Astrocyte of the hippocampus (primary cell): ENCODE measurements at regions not wholly inside any gene's neighbourhood (a gene's known extent, or its start where the extent isn't known, plus 50 kb on each side); places are given as distances from the start of the nearest gene placed in this dataset.

ENCODE experiments used
- DNase-seq: peaks from one replicate; pipeline ENCODE4 v3.0.0; 2011; ENCODE audit warnings: low read depth, low spot score

DNA sequence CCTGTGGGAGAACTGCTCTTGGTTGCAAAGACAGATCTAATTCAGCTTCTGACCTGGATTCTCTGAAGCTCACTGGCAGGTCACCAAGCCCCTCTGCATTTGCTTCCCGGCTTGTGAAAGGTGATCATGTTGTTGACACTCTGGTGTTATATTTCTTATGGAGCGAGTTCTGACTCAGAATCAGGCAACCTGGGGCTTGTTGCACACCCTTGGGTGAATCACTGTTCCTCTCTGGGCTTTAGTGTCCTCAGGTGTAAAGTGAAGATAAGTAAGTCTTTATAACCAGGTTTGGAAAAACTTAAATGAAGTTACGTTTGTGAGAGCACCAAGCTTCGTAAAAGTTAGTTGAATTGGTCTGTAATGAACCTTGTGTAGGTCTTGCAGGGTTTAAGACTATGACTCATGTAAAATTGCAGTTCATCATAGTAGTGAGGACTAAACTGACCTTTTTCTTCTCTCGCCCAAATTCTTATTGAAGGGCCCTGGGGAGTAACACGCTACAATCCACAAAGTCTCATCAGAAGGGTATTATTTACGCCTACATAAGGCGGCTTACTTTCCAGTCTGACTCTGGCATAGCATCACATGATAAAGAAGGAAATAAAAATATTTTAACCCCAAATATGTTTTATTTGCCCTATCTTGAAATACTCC is 218.6 kb downstream of the TMEM38B start:
- no peak for DNase-seq

DNA sequence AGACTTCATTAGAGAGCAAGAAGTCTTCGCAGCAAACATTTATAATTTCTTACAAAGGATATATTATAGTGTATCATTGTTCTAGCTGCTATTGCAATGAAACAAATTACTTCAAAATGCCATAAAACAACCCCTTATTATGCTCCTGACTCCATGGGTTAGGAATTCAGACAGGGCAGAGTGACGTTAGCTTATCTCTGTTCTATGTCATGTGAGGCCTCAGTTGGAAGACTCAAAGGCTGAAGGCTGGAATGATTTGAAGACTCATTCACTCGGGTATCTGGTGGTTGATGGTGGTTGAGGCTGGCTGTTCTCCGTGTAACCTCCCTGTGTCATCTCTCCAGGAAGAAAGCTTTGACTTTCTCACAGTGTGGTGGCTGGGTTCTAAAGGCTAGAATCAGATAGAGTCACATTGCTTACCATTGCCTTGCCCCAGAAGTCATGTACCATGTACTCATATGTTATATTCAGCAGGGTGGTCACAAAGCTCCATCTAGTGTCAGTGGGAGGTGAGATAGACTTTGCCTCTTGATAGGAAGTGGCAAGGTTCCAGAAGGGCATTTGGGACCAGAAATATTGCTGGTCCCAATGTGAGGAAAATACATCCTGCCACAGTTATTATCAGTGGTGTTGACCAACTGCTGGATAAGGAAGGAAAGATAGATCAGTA is 226.9 kb downstream of the TMEM38B start:
- peak; percentile 34 for DNase-seq

DNA sequence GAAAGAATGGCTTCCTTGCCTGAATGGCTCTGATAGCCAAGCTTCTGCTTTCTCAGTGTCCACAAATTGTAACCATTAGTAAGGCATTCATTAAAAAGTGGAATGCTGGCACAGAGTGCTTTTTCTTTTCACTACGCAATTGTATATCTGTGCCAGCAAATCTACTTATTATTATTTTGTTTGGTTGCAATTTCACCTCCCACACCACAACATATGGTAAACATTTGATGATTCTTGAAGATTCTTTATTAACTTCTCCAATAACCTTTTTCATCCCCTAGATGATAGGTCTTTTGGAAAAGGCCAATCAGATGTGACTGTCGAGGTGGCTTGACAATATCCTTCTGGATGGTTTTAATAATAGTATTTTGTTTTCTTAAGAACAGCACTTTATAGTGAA is 234.1 kb downstream of the TMEM38B start:
- DNase-seq, result no peak

DNA sequence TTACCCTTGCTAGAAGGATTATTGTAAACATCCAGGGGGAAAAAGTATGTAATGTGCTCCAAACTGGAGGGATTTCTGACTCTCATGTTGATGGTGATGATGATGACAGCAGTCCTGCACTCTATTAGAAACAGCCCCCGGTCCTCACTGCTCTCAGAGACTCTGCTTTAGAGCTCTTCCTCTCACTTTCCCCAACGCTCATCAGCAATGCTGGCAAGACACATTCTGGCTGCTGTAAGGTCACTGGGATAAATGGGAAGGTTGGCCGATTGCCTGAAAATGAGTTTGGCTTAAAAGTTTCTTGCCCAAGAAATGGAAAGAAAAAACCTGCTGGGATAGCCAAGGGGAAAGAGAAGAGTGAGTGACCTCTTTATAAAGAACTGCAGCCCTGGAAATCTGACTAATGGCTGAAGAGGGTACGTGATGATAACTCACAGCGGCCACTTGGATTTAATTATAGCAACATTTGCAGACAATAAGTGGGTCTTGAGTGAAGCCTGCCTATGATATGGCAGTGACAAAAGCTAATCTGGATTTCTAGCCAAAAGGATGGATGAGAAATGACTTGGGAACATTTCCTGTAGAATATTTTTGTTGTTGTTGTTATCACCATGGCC is 235.8 kb downstream of the TMEM38B start:
- peak; percentile 7 for DNase-seq

DNA sequence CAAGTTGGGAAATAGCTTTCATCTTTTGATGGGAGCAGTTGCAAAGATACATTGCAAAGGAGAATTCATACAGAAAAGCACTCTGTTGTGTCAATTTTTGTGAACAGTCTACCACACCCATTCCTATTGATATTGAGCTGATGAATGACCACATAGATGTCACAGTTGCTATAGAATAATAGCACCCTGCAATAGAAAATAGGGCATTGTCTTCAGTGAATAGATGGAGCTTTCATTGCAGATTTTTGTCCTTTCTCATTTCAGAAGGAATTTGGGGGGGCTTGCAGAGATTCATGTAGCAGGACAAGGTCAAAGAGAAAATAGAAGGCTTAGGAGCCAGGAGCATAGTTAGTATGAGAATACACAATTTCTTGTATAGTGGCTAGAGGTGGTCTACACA is 237.9 kb downstream of the TMEM38B start:
- DNase-seq, result no peak

DNA sequence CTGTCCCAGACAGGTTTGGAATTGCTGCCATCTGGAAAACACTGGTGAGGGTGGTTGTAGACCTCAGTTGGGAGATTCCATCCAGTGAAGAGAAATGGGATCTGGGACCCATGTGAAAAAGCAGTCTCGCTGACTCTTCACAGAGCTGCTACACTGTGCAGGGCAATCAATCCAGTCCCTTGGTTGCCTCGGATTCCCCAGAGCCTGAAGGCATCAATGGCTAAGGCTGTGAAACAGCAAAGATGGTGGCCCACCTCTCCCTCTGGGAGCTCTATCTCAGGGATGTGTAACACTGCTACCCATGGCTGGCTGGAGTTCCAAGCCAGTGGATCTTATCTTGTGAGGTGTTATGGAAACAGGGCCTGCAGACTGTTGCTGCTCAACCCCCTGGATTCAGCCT is 256.1 kb downstream of the TMEM38B start:
- no peak for DNase-seq

DNA sequence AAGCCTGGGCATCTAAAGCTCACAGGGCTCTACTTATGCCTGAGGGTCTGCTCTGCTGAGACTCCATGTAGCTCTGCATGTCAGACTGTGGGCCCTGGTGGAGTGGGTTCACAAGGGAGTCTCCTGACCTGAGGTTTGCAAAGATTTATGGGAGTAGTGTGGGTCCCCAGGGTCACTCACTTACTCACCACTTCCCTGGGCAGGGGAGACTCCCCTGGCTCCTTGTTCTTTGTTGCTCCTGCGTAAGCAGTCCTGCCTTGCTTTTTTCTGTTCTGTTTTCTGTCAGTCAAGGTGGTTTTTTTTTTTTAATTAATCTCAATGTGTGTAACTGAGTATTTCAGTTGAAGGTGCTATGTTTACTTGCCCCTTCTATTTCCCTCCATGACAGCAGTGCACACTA is 256.6 kb downstream of the TMEM38B start:
- DNase-seq, result no peak

DNA sequence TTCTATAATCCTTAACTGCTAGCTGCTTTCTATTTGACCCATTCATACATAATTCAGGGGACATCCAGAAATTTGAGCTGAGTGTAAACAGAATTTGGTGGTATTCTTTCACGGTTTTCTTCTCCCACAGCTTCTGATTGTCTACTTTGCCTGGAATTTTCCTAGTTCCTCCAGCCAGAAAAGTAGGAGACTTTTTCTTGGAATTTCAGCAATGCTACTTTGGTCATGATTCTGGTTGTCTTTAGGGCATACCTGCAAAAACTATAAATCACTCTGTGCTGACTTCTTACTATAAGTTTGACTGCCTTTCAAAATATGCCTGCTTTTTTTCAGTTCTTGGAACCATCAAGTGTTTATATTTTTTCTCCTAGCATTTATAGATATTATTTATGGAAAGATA is 260.2 kb downstream of the TMEM38B start:
- no peak for DNase-seq

DNA sequence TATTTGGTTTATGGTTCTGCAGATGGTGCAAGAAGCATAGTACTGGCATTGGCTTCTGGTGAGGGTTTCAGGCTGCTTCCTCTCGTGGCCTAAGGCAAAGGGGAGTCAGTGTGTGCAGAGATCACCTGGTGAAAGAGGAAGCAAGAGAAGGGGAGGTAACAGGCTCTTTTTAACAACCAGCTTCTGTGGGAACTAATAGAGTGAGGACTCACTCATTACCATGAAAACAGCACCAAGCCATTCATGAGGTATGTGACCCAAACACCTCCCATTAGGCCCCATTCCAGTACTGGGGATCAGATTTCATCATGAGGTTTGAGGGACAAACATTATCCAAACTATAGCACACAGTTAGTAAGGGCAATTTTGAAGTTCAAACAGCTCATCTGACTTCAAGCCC is 263.5 kb downstream of the TMEM38B start:
- peak; percentile 64 for DNase-seq

DNA sequence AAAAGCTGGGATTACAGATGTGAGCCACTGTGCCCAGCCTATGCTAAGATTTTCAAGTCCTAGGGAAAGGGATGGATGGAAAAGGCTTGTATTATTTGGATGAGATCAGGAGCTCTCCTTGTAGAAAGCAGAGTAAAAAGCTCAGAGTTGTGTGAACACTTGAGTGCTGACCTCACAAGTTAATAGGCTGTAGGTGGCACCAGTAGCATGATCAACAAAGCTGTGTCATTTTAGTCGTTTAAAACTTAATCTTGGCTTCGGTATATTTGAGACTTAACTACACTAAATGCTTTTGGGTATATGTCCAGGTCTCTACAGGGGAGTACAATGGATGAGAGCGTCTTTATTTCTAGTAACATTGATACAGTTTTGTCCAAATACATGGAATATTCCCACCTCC is 264.2 kb downstream of the TMEM38B start:
- no peak for DNase-seq

DNA sequence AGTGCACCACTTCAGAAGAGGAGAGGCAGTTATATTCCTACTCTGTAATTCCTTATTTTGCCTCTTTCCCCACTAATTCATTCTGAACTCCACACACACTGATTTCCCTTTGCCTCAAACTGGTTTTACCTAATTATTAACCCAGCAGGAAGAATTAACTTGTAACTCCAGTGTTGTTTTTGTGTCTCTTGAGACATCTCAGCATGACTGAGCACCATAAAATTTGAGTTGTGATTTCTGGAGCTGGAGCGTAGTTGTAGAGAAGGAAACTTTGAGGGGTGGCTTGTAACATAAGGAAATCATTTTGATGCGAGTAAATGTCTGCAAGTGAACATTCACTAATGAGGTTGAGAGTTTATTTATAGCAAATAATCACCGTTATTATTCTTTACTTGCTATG is 265.2 kb downstream of the TMEM38B start:
- DNase-seq, result no peak

DNA sequence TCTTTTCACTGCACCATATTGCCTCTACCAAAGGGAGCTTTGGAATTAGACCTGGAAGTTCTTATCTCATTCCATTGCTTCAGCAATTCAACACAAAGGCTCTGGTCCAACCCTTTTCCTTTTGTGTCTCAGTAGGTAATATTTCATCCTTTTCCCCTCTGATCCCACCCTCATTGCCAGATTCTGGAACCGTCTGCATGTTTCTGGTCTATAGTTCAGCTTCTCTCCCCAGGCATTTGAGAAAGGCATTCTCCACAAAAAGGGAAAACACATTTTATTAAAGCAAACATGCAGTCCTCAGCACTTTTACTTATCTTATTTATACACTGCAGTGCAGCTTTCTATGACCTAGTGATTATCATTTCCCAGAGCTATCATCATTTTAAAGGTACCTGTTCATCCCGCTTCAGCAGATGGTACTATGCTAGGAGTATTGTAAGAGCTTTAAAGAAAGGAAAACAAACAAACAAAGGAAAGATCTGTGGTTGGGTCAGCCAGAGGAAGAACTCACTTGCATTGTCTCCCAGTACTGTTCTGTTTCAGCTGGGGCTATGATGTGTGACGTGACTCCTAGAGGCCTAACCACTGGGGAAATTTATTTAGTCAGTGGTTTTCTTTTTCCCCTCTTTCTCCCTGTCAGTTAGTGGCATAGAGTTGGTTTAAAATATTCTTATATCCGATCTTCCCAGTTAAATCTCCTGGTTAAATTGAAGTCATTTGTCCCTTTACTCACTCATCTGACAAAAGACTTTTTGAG is 269.2 kb downstream of the TMEM38B start:
- no peak for DNase-seq

DNA sequence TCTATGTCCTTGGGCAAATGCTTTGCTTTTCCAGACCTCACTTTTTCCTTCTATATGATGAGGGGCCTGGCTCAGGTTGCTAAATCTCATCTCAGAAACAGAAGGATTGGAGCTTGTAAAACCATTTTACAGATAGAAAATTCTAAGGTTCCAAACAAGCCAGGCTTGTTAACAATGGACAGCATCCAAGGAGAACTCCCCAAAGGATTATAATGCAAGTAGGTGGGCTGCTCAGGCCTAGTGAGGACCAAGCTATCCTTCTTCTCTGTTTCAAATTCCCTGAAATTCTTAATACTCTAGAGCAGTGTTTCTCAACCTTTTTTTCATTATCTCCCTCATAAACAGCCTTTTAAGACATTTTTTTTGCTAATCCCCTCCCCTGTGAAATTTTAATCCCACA is 269.8 kb downstream of the TMEM38B start:
- DNase-seq, result no peak

DNA sequence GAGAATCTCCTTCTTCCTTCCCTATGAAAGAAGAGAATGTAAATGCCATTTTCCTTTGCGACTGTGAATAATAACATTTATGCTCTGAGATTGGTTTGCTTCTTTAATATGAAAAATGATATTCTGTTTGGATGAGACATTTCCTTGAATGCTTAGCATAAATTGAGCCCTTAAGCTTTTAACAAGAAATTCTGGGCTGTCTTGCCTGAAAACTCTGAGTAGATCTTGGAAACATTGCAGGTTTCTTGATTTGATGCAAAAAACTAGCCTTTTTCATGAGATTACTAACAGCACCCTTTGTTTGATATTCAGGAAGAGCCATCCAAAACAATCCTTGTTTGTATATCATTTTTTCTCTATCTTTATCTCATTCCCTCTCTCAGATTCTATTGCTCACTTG is 272.5 kb downstream of the TMEM38B start:
- DNase-seq, result no peak

DNA sequence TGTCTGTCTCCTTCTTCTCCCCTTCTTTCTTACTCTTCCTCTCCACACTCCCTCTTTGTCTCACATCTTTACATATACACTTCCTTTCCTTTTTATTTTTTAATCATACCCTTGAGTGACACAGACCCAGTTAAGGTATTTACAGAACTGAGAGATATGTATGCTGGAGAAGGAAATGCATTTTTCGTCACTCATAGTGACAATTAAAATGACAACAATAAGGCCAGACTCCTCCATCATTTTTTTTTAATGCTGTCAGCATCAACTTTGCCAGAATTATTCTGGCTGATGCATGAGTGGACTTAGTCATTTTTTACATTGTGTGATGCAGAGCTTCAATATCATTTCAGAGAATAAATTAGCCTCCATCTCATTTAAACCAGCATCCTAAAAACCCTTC is 272.9 kb downstream of the TMEM38B start:
- no peak for DNase-seq

DNA sequence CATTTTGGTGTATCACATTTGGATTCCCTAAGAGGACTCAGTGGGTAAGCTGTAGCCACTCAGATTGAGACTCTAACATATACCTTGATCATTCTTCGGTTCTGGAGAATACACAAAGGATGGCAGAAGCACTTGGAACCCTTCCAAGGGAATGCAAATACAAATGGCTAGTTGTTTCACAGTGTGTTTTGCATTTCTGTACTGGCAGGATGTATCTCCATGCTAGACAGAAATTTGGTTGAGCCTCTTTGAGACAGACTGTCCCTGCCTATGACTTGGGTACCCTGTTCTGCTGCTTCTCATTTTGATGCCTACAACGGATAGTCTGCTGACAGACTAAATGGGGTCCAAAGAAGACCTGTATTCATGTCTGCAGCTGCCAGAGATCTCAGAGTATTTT is 273.5 kb downstream of the TMEM38B start:
- DNase-seq, result no peak

DNA sequence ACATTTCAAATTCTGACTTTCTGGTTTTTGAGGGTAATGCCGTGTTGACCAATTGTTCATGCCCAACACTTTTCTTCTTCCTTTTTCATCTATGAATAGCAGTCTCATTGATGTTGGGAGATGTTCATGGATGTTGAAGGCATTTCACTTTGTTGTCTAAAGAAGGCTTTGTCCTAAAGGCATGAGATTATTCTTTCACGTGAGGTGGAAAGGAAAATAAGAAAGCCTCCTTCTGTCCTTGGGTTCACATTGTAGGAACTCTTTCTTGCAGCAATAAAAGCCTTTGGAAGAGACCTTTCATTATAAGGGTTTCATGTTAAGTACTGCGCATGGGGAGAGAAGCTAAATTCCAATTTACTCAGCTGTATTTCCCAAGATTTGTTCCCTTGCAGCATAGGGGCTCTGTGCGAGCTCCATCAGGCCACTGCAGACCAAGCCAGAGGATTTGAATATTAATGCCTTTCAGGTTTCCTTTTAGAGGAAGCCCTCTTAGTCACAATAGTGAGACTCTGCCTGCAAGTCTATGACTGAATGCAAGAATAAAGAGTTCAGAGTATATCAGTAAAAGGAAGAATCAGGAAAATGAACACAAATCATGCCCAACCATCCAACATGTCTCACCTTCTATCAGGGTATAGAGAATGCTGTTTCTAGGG is 274.6 kb downstream of the TMEM38B start:
- no peak for DNase-seq

DNA sequence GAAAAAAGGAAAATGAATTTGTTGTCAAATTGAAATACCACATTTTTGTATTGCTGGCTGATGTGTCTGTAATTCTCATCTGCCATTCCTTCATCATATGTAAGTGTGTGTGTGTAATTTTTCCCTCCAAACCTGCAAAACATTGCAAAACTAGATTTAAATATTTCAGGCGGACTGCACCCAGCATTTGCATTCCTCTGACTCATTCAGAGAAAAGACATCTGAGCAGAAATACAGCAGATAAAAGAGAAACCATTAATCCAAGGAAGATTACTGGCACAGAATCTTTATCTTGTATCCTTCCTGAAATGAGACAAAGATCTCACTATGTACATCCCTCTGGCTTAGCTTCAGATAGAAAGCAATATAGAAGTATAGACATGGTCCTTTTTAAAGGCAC is 275.3 kb downstream of the TMEM38B start:
- DNase-seq, result peak; percentile 13

DNA sequence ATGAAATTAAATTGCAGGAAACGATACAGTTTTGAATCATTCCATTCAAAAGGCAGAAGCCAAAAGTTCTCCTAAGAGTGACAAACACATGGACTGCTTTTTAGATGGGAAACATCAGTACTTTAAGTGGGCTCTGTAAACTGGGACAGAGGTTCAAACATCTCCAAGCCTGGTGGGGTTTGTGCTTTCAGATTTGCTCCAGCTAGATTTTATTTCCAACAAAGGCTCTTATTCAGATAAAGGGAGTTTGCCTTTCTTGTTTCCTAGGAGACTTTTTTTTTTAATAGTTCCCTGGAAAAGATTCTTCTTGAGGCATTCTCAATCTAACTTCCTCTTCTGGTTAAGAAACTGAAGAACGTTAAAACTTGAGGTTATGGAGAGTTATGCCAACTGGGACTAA is 277.6 kb downstream of the TMEM38B start:
- DNase-seq, result no peak

DNA sequence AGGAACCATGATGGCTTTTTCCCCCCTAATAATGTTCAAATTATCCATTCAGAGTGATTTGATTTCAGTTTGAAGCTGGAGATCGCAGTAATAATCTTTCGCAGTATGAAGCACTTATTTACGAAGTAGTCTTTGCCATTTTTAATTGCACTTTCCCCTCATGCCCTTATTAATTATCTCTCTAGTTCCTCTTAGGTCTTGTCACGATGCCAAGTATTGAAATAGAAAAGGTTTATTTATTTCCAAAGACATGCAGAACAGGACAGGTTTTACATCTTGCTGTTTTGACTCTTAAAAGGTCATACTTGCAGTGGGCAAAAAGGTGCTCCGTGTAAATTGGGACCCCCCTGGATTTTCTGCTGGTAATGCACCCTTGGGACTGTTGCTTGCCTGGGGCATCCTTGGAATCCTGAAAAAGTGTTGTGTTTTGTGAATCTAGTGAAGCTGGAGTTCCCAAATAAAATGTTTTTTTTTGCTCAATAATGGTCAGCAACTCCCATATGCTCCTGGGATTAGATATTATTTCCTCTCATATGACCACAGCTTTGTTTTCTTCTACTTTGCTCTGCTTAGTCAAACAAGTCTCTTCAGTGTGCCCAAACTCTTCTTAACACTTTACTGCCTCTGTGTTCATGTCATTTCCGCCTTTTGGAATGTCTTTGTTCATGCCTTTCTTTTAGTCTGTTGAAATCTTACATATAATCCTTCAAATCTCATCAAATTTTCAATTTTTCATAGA is 278.3 kb downstream of the TMEM38B start:
- DNase-seq, result no peak

DNA sequence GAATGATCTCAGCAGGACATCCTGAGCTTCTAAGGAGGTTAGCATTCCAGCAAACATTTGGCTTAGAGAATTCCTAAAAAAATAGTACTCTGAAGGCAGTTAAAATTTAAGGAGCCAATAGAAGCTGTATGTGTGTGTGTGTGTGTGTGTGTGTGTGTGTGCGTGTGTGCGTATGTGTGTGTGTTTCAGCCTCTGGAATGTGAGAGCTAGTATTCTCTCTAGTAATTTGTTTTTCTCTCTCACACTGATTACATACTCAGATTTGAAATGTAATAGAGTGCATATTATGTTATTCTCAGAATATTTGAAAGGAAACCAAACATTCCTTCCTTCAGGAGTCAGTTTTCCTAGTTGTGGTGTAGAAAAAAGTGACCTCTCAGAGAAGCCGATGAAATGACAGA is 279.6 kb downstream of the TMEM38B start:
- DNase-seq, result peak; percentile 57
